OCI-LY7 (cell line): ENCODE measurements at regions not wholly inside any gene's neighbourhood (a gene's known extent, or its start where the extent isn't known, plus 50 kb on each side); places are given as distances from the start of the nearest gene placed in this dataset.
A peak's percentile ranks its signal among the peaks of the same experiment; 100 is the strongest.
"Not testable (repeated sequence)": the region's sequence is repeated elsewhere in the genome, so short reads cannot be mapped to it uniquely, and the experiment has no call there.

Source experiments
- BruUV-seq: library from RNA; stranded (reverse); fragments of 400-500 nt; replicated peaks from 2 replicates; lab custom pipeline; 2021; lab: Mats Ljungman, UMichigan
- CTCF ChIA-PET: fragments of 300-600 bp; sonication (Branson Sonifier 250); formaldehyde crosslinking; loops from one replicate; lab custom pipeline; 2022; ENCODE audit warnings: antibody characterized with exemption; ENCODE audit not compliant: unreplicated experiment; lab: Charles Lee
- POLR2A ChIA-PET: fragments of 300-600 bp; sonication (Branson Sonifier 250); formaldehyde crosslinking; loops from one replicate; lab custom pipeline; 2022; ENCODE audit warnings: antibody characterized with exemption; lab: Charles Lee
- DNase-seq: peaks from one replicate; pipeline ENCODE4 v3.0.0-alpha.2; 2015; ENCODE audit warnings: low spot score
- H2AFZ ChIP-seq: fragments of 200-600 bp; sonication (generic), shearing (Covaris generic); 2 replicates; pipeline ENCODE4 v1.6.1; 2014; ENCODE audit warnings: mild to moderate bottlenecking, antibody characterized with exemption, low read length, moderate library complexity
- H3K27ac ChIP-seq: fragments of 200-600 bp; sonication (generic); 2 replicates; pipeline ENCODE4 v1.5.1; 2014; ENCODE audit warnings: mixed run types, low read depth, mild to moderate bottlenecking, moderate library complexity, low read length, inconsistent platforms; ENCODE audit not compliant: poor library complexity, severe bottlenecking
- H3K36me3 ChIP-seq: fragments of 200-600 bp; sonication (generic); 2 replicates; pipeline ENCODE4 v1.6.1; 2014; ENCODE audit warnings: mild to moderate bottlenecking, antibody characterized with exemption, low read length, moderate library complexity, mixed read lengths; ENCODE audit not compliant: insufficient read depth
- H3K4me1 ChIP-seq: fragments of 200-600 bp; sonication (generic); 2 replicates; pipeline ENCODE4 v1.5.1; 2014; ENCODE audit warnings: mild to moderate bottlenecking, low read length; ENCODE audit not compliant: insufficient read depth, poor library complexity, severe bottlenecking
- H3K4me2 ChIP-seq: fragments of 200-600 bp; sonication (generic); 2 replicates; pipeline ENCODE4 v1.6.1; 2014; ENCODE audit warnings: mild to moderate bottlenecking, low read length
- H3K4me3 ChIP-seq: fragments of 200-600 bp; sonication (generic); 2 replicates; pipeline ENCODE4 v1.5.1; 2014; ENCODE audit warnings: mild to moderate bottlenecking, low read depth, low read length; ENCODE audit not compliant: poor library complexity, severe bottlenecking
- H3K79me2 ChIP-seq: fragments of 200-600 bp; sonication (generic); 2 replicates; pipeline ENCODE4 v1.6.1; 2016; ENCODE audit warnings: low read depth, mild to moderate bottlenecking, low read length, moderate library complexity, mixed read lengths; ENCODE audit not compliant: insufficient read depth
- H3K9me2 ChIP-seq: fragments of 200-600 bp; sonication (generic); 2 replicates; pipeline ENCODE4 v1.6.1; 2016; ENCODE audit warnings: mild to moderate bottlenecking, low read length, mixed read lengths; ENCODE audit not compliant: insufficient read depth
- H3K9me3 ChIP-seq: fragments of 200-600 bp; sonication (generic); 2 replicates; pipeline ENCODE4 v1.6.1; 2014; ENCODE audit warnings: mild to moderate bottlenecking, mixed run types, low read length, mixed read lengths
- H4K20me1 ChIP-seq: fragments of 200-600 bp; sonication (generic); 2 replicates; pipeline ENCODE4 v1.6.1; 2014; ENCODE audit warnings: mild to moderate bottlenecking, antibody characterized with exemption, low read length, moderate library complexity, mixed read lengths; ENCODE audit not compliant: insufficient read depth
- CTCF ChIP-seq: fragments of 200-600 bp; sonication (generic); conservative IDR thresholded peaks from 2 replicates; pipeline ENCODE4 v1.5.1; 2014; ENCODE audit warnings: mild to moderate bottlenecking, antibody characterized with exemption, low read length, moderate library complexity, mixed read lengths
- EZH2phosphoT487 ChIP-seq: fragments of 200-600 bp; sonication (generic); IDR thresholded peaks from 2 replicates; pipeline ENCODE4 v1.6.1; 2018; ENCODE audit warnings: low read depth, borderline replicate concordance, mild to moderate bottlenecking, mixed run types, antibody characterized with exemption, low read length, moderate library complexity, mixed read lengths
- intact Hi-C: fragments of 100-400 bp; cut with micrococcal nuclease; formaldehyde crosslinking; loops from one replicate; pipeline ENCODE4 v1.10.0; 2022; ENCODE audit not compliant: unreplicated experiment

DNA sequence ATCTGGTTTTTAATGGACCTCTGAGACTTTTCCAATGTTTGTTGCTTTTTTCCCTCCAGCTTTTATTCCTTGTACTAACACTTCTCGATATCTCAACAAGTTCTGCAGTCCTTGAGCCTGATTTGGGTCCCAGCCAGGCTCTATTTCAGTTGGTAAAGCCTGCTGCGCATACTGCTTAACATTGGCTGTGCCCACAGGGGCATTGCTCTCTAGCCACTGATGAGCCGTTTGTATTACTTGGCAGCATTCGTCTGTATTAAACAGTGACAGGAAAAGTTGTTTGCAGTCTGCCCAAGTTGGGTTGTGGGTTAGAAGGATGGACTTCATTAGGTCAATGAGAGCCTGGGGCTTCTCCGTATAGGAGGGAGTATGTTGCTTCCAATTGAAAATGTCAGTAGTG lies 59.6 kb upstream of the XAGE1B start:
- Histone ChIP-seq H3K4me1 (no peaks in the 10 kb centered on the region), H3K4me3 (no peak overlapping the region), H2AFZ (no peak overlapping the region), H3K36me3 (no peaks in the 10 kb centered on the region), H4K20me1 (no peaks in the 10 kb centered on the region), H3K79me2 (no peaks in the 10 kb centered on the region), H3K9me3 (no peaks in the 10 kb centered on the region), H3K9me2 (no peaks in the 10 kb centered on the region), H3K4me2 (no peak overlapping the region), H3K27ac (no peak overlapping the region)
- no peak for DNase-seq
- no TSS peak for BruUV-seq
- CTCF ChIA-PET, result no interaction called here
- intact Hi-C loops, result no loop called here
- TF ChIP-seq EZH2phosphoT487, result no peak
- TF ChIP-seq CTCF, result no peak
- POLR2A ChIA-PET, result no interaction called here

DNA sequence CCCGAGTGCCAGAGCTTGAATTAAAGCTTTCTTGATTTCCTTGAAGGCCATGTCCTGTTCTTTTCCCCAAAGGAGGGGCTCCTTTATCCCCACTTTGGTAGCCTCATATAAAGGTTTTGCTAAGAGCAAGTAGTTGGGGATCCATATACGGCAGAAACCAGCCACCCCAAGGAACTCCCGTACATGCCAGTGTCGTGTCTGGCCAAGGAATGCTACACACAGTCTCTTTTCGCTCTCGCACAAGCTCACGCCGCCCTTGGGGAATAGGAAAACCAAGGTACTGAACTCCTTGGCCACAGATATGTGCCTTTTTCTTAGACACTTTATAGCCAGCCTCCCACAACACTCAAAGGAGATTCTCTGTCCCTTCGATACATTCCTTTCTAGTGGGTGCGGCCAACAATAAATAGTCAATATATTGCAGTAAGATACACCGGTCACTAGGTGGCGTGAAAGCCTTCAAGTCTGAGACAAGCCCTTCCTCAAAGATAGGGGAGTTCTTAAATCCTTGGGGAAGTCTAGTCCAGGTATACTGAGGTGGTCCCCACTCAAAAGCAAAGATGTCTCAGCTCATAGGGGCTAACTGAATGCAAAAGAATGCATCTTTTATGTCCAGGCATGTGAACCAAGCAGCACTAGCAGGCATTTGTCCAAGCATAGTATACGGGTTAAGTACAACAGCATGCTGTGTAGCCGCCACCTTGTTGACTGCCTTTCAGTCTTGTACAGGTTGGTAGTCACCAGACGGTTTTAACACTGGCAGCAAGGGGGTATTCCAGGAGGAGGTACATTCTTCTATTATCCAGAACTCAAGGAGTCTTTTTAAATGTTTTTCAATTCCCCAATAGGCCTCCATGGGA lies 57.8 kb upstream of the XAGE1B start:
- no TSS peak for BruUV-seq
- H3K79me2 ChIP-seq, result no peaks in the 10 kb centered on the region
- H3K4me3 ChIP-seq, result no peak overlapping the region
- CTCF ChIA-PET, result no interaction called here
- no peaks in the 10 kb centered on the region for H3K4me1 ChIP-seq
- TF ChIP-seq CTCF, result peak; percentile 76
- TF ChIP-seq EZH2phosphoT487, result no peak
- H3K27ac ChIP-seq, result no peak overlapping the region
- H3K9me3 ChIP-seq, result no peaks in the 10 kb centered on the region
- POLR2A ChIA-PET, result interaction anchor here (0.6 kb wide), 1 partner anchor 346 kb away, joined by 4 read pairs; no protein-coding TSS in a partner anchor
- peak; percentile 65 for DNase-seq
- H3K4me2 ChIP-seq, result no peak overlapping the region
- H3K9me2 ChIP-seq, result no peaks in the 10 kb centered on the region
- no peaks in the 10 kb centered on the region for H4K20me1 ChIP-seq
- H2AFZ ChIP-seq, result no peak overlapping the region
- intact Hi-C loops, result no loop called here
- no peaks in the 10 kb centered on the region for H3K36me3 ChIP-seq

GRCh38 chrX:52568146-52568545 lies 51.3 kb upstream of the XAGE1B start:
- intact Hi-C loops, H3K4me1 ChIP-seq, H3K4me3 ChIP-seq, DNase-seq, H3K4me2 ChIP-seq, POLR2A ChIA-PET, CTCF ChIA-PET, H4K20me1 ChIP-seq, BruUV-seq, H3K36me3 ChIP-seq, H3K9me3 ChIP-seq, H3K79me2 ChIP-seq, H3K27ac ChIP-seq, H3K9me2 ChIP-seq, H2AFZ ChIP-seq: not testable (repeated sequence)
